GM13977 (cell line): ENCODE measurements at regions not wholly inside any gene's neighbourhood (a gene's known extent, or its start where the extent isn't known, plus 50 kb on each side); places are given as distances from the start of the nearest gene placed in this dataset.

ENCODE experiments used
- DNase-seq: peaks from one replicate; pipeline ENCODE4 v3.0.0; 2012; ENCODE audit warnings: low spot score
- in situ Hi-C: fragments of 300-500 bp; cut with MboI; formaldehyde crosslinking; loops from one replicate; pipeline ENCODE4 v1.12.0; 2022; ENCODE audit warnings: low sequenced_read_pairs, low pct_unique_long_range_greater_than_20kb, mixed read lengths, inconsistent platforms; ENCODE audit not compliant: unreplicated experiment
- TF ChIP-seq, protein P1 (sequence below): IDR thresholded peaks from 2 replicates; pipeline ENCODE4 v1.5.1; 2012; ENCODE audit warnings: mild to moderate bottlenecking, control low read depth; ENCODE audit not compliant: insufficient read depth; ENCODE audit errors: extremely low read depth, missing control alignments

DNA sequence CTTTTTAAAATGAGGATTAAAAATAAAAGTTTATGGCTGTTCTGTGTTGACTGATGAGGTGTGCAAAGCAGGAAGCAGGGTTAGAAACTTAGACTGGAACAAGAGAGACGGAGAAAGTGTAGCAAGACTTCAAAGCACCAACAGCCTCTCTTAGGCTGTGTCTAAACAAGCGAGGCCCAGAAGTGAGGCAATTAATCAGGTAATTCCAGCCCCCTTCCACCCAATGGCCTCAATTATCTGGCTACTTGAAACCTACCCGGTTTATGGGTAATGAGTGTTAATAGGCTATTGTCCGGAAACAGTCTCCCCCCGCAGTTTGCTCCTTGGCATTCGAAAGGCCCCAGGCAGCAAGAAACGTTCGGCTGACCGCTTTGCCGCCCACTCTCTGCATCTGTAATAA, 171.7 kb upstream of the MYCN start:
- in situ Hi-C loops, result no loop called here
- DNase-seq, result no peak
- TF ChIP-seq, protein P1, sequence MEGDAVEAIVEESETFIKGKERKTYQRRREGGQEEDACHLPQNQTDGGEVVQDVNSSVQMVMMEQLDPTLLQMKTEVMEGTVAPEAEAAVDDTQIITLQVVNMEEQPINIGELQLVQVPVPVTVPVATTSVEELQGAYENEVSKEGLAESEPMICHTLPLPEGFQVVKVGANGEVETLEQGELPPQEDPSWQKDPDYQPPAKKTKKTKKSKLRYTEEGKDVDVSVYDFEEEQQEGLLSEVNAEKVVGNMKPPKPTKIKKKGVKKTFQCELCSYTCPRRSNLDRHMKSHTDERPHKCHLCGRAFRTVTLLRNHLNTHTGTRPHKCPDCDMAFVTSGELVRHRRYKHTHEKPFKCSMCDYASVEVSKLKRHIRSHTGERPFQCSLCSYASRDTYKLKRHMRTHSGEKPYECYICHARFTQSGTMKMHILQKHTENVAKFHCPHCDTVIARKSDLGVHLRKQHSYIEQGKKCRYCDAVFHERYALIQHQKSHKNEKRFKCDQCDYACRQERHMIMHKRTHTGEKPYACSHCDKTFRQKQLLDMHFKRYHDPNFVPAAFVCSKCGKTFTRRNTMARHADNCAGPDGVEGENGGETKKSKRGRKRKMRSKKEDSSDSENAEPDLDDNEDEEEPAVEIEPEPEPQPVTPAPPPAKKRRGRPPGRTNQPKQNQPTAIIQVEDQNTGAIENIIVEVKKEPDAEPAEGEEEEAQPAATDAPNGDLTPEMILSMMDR, result no peak

DNA sequence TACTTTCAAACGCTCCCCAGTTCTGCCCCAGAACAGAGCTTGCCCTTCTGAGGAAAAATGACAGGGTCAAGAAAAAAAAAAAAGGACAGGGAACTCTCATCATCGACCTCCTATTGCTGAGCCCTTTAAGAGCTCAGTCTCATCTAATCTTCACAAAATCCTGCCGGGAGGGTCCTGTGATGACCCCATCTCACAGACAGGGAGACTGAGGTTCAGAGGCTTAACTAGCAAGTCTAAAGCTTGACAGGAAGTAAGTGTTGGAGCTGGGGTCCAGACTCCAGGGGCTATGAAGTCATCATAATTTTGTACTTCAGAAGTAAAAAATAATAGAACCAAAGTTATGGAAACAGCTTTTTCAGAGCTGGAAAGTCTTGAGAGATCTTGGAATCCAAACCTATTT, 171.1 kb upstream of the MYCN start:
- TF ChIP-seq, protein P1, result no peak
- in situ Hi-C loops, result no loop called here

DNA sequence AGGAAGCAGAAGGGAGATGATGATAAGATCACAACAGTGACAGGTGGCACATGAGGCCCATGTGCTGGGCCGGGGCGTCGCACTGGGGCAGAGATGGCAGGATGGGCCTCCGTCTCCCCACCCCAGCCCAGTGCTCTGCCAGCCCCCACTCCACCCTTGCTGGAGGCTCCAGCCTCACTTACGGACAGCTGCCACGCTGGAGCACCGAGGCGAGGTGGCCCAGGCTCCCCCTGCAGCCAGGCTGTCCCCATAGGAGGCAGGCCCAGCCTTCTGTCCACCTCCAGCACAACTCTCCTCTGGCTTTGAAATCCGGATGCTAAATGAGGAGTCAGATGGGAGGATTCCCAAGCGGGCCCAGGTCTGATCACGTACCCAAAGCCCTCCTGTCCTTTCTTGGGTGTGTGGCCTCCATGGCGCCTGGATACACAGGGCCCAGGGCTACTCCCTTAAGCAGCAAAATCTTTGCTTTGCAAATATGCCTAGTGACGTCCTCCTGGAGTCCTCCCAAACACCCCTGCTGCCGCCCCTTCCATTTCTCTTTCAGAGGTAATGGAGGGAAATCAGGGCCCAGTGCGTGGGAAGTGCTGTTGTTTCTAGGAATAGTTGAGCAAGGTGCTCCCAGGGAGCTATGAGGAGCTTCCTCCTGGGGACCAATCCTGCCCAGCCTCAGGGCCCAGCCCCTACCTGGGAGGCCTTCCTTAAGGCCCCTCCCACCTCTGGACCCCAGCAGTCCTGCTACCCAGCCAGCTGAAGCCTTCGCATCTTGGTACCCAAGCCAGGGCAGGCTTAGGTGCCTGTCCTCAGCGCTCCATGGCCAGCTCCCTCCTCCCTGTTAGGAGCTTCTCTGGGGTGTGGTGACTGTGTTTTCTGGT, 170.4 kb upstream of the MYCN start:
- no peak for DNase-seq
- in situ Hi-C loops, result no loop called here
- TF ChIP-seq, protein P1, result no peak

More for the DNA sequence above, 171.1 kb upstream of the MYCN start:
- DNase-seq, result no peak

DNA sequence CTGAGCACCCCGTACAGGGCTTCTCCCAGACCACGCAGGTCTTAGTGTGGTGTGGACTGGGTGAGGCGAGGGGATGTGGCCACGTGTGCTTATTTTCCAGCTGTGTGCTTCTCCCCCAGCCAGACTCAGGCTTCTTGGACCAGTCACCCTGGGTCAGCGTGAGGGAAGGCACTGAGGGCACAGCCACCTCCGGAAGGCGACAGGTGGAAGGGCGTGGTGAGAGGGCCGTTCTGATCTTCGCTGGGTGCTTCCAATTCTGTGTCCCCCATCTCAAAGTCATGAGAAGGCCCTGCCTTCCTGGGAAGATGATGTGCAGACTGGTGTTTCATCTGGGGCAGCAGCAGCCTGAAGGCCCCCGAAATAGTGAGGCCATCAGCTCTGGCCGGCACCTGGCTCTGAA, 169.7 kb upstream of the MYCN start:
- in situ Hi-C loops, result no loop called here

DNA sequence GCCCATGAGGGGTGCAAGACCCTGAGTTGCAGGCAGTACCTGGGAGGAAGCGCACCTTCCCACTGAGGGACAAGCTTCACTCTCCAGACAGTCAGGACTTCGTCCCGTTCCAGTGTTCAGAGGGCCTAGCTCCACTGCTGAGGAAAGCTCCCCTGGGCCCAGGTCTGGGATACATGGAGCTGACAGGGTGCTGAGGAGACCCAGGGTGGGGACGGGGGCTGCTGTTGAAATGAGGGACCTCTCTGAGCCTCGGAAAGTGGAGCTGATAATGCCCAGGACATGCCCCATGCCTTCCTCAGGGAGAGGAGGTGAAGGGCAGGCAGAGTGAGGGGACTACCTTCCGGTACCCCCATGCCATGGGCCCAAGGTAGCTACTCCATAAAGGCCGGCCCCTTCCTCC, 169.2 kb upstream of the MYCN start:
- in situ Hi-C loops, result no loop called here
- TF ChIP-seq, protein P1, result no peak
- DNase-seq, result no peak

More for the DNA sequence above, 169.7 kb upstream of the MYCN start:
- DNase-seq, result no peak
- TF ChIP-seq, protein P1, result no peak

DNA sequence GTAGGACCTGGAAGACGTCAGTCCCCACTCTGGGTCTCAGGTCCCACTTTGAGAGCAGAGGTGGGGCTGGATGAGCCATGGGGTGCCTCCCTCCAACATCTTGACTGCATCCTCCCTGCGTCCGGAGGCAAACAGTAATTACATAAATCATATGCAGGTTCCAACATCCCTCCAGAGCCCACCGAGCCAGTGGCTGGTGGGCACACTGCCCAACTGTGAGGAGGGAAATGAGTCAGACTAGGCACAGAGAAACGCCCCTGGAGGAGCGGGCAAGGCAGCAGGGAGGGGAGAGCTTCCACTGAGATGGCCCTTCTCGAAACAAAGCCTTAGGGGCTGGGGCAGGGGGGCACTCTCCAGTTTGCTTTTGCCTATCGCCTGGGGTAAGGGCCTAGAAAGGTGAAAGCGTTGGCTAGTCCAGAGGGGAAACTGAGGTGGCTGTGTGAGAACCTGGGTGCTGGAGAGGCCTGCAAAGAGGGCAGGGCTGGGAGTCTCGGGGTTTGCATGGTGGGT, 168.2 kb upstream of the MYCN start:
- no peak for DNase-seq
- in situ Hi-C loops, result no loop called here
- TF ChIP-seq, protein P1, result no peak
